ENCODE measurements at regions not wholly inside any gene's neighbourhood (a gene's known extent, or its start where the extent isn't known, plus 50 kb on each side); places are given as distances from the start of the nearest gene placed in this dataset.
"Not testable (repeated sequence)": the region's sequence is repeated elsewhere in the genome, so short reads cannot be mapped to it uniquely, and the experiment has no call there.

- not testable (repeated sequence) for TF ChIP-seq SREBF2, CTCF (IDR thresholded peaks at IDR 0.05)
These were observed 123.6 kb upstream of the METTL14 start for GRCh38 chr4:118561559-118561958.

Data from A549 (cell line).